HepG2 (cell line): ENCODE measurements at regions not wholly inside any gene's neighbourhood (a gene's known extent, or its start where the extent isn't known, plus 50 kb on each side); places are given as distances from the start of the nearest gene placed in this dataset.

Experiments used
- ATAC-seq: fragments of 200-7000 bp; cut with Tn5 transposase; 3 replicates; pipeline ENCODE4 v1.9.1; 2020; ENCODE audit warnings: mild to moderate bottlenecking, moderate library complexity
- BruUV-seq: library from RNA; stranded (reverse); fragments of 400-500 nt; replicated peaks from 2 replicates; lab custom pipeline; 2021; lab: Mats Ljungman, UMichigan
- CTCF ChIA-PET: fragments of 300-600 bp; formaldehyde crosslinking; extraction: SDS; loops from one replicate; lab custom pipeline; 2021; ENCODE audit warnings: low total read pairs, inconsistent platforms, low intra/inter-chr PET ratio; lab: Yijun Ruan, JAX
- POLR2A ChIA-PET: fragments of 350-600 bp; sonication (Branson Sonifier 250); formaldehyde crosslinking; loops from one replicate; lab custom pipeline; 2020; ENCODE audit warnings: antibody characterized with exemption, inconsistent platforms; lab: Yijun Ruan, JAX
- DNase-seq: peaks from one replicate; pipeline ENCODE4 v3.0.0-alpha.2; 2015; ENCODE audit warnings: low spot score
- FAIRE-seq: peaks from 3 replicates; lab custom pipeline; 2011; peaks lifted over from hg19 to GRCh38; lab: Jason Lieb, UNC
- H2AFZ ChIP-seq: one replicate; pipeline ENCODE4 v1.6.1; 2011; ENCODE audit warnings: low read length, inconsistent platforms
- H3K27ac ChIP-seq: fragments of 300-600 bp; 3 replicates; pipeline ENCODE4 v1.8.0; 2011; ENCODE audit warnings: mixed run types, mild to moderate bottlenecking, mixed read lengths, low read length, inconsistent platforms; ENCODE audit not compliant: insufficient read depth; ENCODE audit errors: extremely low read length
- H3K27me3 ChIP-seq, 2 experiments: fragments of 200-600 bp in 1 of 2; 2 replicates in 1 of 2; 3 replicates in 1 of 2; pipeline versions ENCODE4 v1.6.0 to v1.8.0; 2011; ENCODE audit warnings: low read length in 2 of 2, mild to moderate bottlenecking in 2 of 2, moderate library complexity in 2 of 2, inconsistent platforms in 1 of 2; ENCODE audit not compliant: insufficient read depth in 2 of 2, control insufficient read depth in 1 of 2
- H3K36me3 ChIP-seq, 2 experiments: fragments of 200-600 bp in 1 of 2; replicated peaks in 1 of 2; 2 replicates in 1 of 2; 3 replicates in 1 of 2; pipeline versions ENCODE4 v1.5.1 to v1.8.0; 2011; ENCODE audit warnings: low read length in 2 of 2, inconsistent platforms in 1 of 2; ENCODE audit not compliant: insufficient read depth in 2 of 2, control insufficient read depth in 1 of 2
- H3K4me1 ChIP-seq: 2 replicates; pipeline ENCODE4 v1.5.1; 2012; ENCODE audit warnings: low read length, inconsistent platforms; ENCODE audit not compliant: insufficient read depth
- H3K4me2 ChIP-seq: 2 replicates; pipeline ENCODE4 v1.6.0; 2011; ENCODE audit warnings: low read depth, low read length, inconsistent platforms
- H3K4me3 ChIP-seq, 3 experiments: fragments of 200-600 bp in 1 of 3; sonication (generic), shearing (Covaris generic) in 1 of 3; replicated peaks in 1 of 3; 2 replicates each; pipeline ENCODE4 v1.5.1; 2011 to 2016; ENCODE audit warnings: low read length in 3 of 3, inconsistent platforms in 2 of 3, low read depth in 2 of 3, mild to moderate bottlenecking in 2 of 3, control low read depth in 1 of 3, mixed read lengths in 1 of 3; ENCODE audit not compliant: insufficient read depth in 1 of 3
- H3K79me2 ChIP-seq: one replicate; pipeline ENCODE4 v1.6.1; 2011; ENCODE audit warnings: low read length, inconsistent platforms; ENCODE audit not compliant: insufficient read depth
- H3K9ac ChIP-seq: 2 replicates; pipeline ENCODE4 v1.6.0; 2011; ENCODE audit warnings: mild to moderate bottlenecking, low read depth, low read length, inconsistent platforms; ENCODE audit not compliant: insufficient read depth
- H3K9me3 ChIP-seq: 2 replicates; pipeline ENCODE4 v1.5.1; 2012; ENCODE audit warnings: mild to moderate bottlenecking, low read length
- H4K20me1 ChIP-seq: 2 replicates; pipeline ENCODE4 v1.6.0; 2011; ENCODE audit warnings: inconsistent platforms, mild to moderate bottlenecking, low read length, moderate library complexity; ENCODE audit not compliant: insufficient read depth
- HCFC1 ChIP-seq: fragments of 150-350 bp; IDR thresholded peaks from 2 replicates; pipeline ENCODE4 v1.6.1; 2014; ENCODE audit warnings: low read depth, low read length
- HDAC1 ChIP-seq: sonication (generic); formaldehyde crosslinking; IDR thresholded peaks from 2 replicates; pipeline ENCODE4 v1.5.1; 2020; ENCODE audit warnings: mild to moderate bottlenecking, missing genetic modification reagents
- NONO ChIP-seq, 2 experiments: fragments of 450-650 bp in 1 of 2; sonication (generic) in 1 of 2; formaldehyde crosslinking in 1 of 2; IDR thresholded peaks in 1 of 2; conservative IDR thresholded peaks in 1 of 2; 2 replicates each; pipeline versions ENCODE4 v1.6.1 to v1.8.0; 2017 to 2022; ENCODE audit warnings: mild to moderate bottlenecking in 1 of 2, missing genetic modification reagents in 1 of 2, moderate library complexity in 1 of 2
- RAD21 ChIP-seq: fragments of 450-650 bp; formaldehyde crosslinking; IDR thresholded peaks from 2 replicates; pipeline ENCODE4 v1.5.0; 2020; ENCODE audit warnings: mild to moderate bottlenecking
- SMAD9 ChIP-seq: sonication (generic); formaldehyde crosslinking; IDR thresholded peaks from 2 replicates; pipeline ENCODE4 v1.5.1; 2020; ENCODE audit warnings: mild to moderate bottlenecking, missing genetic modification reagents
- TEAD2 ChIP-seq: sonication (generic); formaldehyde crosslinking; IDR thresholded peaks from 2 replicates; pipeline ENCODE4 v1.9.0; 2021; ENCODE audit warnings: missing genetic modification reagents
- ZBTB7B ChIP-seq: sonication (generic); formaldehyde crosslinking; IDR thresholded peaks from 2 replicates; pipeline ENCODE4 v1.4.0; 2020; ENCODE audit warnings: missing genetic modification reagents
- ZC3H13 ChIP-seq: sonication (generic); formaldehyde crosslinking; IDR thresholded peaks from 2 replicates; pipeline ENCODE4 v1.8.1; 2023; ENCODE audit warnings: mild to moderate bottlenecking, missing genetic modification reagents, moderate library complexity
- ZNF24 ChIP-seq: fragments of 450-650 bp; IDR thresholded peaks from 2 replicates; pipeline ENCODE4 v1.6.1; 2017; ENCODE audit warnings: antibody characterized with exemption, mild to moderate bottlenecking
- ZNF564 ChIP-seq: sonication (generic); formaldehyde crosslinking; IDR thresholded peaks from 2 replicates; pipeline ENCODE4 v1.8.1; 2023; ENCODE audit warnings: mild to moderate bottlenecking, missing genetic modification reagents
- WGBS: methylation state at CpG from one replicate; pipeline ENCODE4 v1.1.6; 2017; ENCODE audit warnings: low lambda C conversion rate; 5-methylcytosine and 5-hydroxymethylcytosine counted together
- in situ Hi-C: cut with HindIII; loops from 2 replicates; pipeline ENCODE4 v1.10.0; 2017; ENCODE audit warnings: low pct_unique_long_range_greater_than_20kb; ENCODE audit not compliant: extremely low pct_ligation_motif_present
- intact Hi-C: fragments of 100-400 bp; cut with micrococcal nuclease; formaldehyde crosslinking; loops from one replicate; pipeline ENCODE4 v1.10.0; 2022; ENCODE audit not compliant: unreplicated experiment
- TF ChIP-seq, protein P1 (sequence below): sonication (generic); formaldehyde crosslinking; IDR thresholded peaks from 2 replicates; pipeline ENCODE4 v1.5.0; 2020; ENCODE audit warnings: missing genetic modification reagents
- TF ChIP-seq, protein P2 (sequence below): sonication (generic); formaldehyde crosslinking; IDR thresholded peaks from 2 replicates; pipeline ENCODE4 v1.5.0; 2020; ENCODE audit warnings: missing genetic modification reagents
- TF ChIP-seq, protein P3 (sequence below): sonication (generic); formaldehyde crosslinking; IDR thresholded peaks from 2 replicates; pipeline ENCODE4 v1.8.0; 2022; ENCODE audit warnings: mild to moderate bottlenecking, missing genetic modification reagents, moderate library complexity
- TF ChIP-seq, protein P4 (sequence below): sonication (generic); formaldehyde crosslinking; IDR thresholded peaks from 2 replicates; pipeline ENCODE4 v1.4.0; 2020; ENCODE audit warnings: missing genetic modification reagents, borderline replicate concordance

- no TSS peak for BruUV-seq
- FAIRE-seq, result no peak
- TF ChIP-seq RAD21 (CRISPR knock-in tag) (no peak), ZNF564 (CRISPR knock-in tag) (peak; percentile 100)
- TF ChIP-seq, all 625 proteins: peak for 1
- DNase-seq, result no peak
- Histone ChIP-seq H2AFZ (no peak overlapping the region), H3K4me2 (no peak overlapping the region), H3K9me3 (peaks cover 11% of the 10 kb centered on the region; the same call in 1 of the 2 replicates), H3K79me2 (no peaks in the 10 kb centered on the region), H4K20me1 (no peaks in the 10 kb centered on the region), H3K36me3 (no peaks in the 10 kb centered on the region), H3K27me3 (no peaks in the 10 kb centered on the region), H3K9ac (no peak overlapping the region), H3K27ac (no peak overlapping the region), H3K4me3 (no peak overlapping the region), H3K4me1 (peaks cover 47% of the 10 kb centered on the region)
- CTCF ChIA-PET, result no interaction called here
- POLR2A ChIA-PET, result no interaction called here
- intact Hi-C loops (loop anchor here (1.0 kb wide), 1 partner anchor 35 kb away; no protein-coding TSS in a partner anchor), in situ Hi-C loops (no loop called here)
- no peak for ATAC-seq
These were observed 732.9 kb upstream of the TBX3 start for GRCh38 chr12:115416869-115417268.

GRCh38 chr12:115413626-115414025 is 729.7 kb upstream of the TBX3 start:
- ChIA-PET CTCF (no interaction called here), POLR2A (no interaction called here)
- no peak overlapping the region for H3K27ac ChIP-seq
- ATAC-seq, result no peak
- H3K27me3 ChIP-seq, result no peaks in the 10 kb centered on the region
- no peak overlapping the region for H3K9ac ChIP-seq
- no peaks in the 10 kb centered on the region for H3K36me3 ChIP-seq
- no peak overlapping the region for H3K4me3 ChIP-seq
- peaks cover 15% of the 10 kb centered on the region for H3K4me1 ChIP-seq
- 76% methylated on average over 3 of the region's 3 CpGs for WGBS
- intact Hi-C loops, result no loop called here
- in situ Hi-C loops, result no loop called here
- no peak for FAIRE-seq
- H4K20me1 ChIP-seq, result no peaks in the 10 kb centered on the region
- BruUV-seq, result no TSS peak
- H3K79me2 ChIP-seq, result no peaks in the 10 kb centered on the region
- H3K4me2 ChIP-seq, result no peak overlapping the region
- no peak for DNase-seq
- peaks cover 11% of the 10 kb centered on the region; the same call in 1 of the 2 replicates for H3K9me3 ChIP-seq
- no peak overlapping the region for H2AFZ ChIP-seq
- TF ChIP-seq, protein P1, sequence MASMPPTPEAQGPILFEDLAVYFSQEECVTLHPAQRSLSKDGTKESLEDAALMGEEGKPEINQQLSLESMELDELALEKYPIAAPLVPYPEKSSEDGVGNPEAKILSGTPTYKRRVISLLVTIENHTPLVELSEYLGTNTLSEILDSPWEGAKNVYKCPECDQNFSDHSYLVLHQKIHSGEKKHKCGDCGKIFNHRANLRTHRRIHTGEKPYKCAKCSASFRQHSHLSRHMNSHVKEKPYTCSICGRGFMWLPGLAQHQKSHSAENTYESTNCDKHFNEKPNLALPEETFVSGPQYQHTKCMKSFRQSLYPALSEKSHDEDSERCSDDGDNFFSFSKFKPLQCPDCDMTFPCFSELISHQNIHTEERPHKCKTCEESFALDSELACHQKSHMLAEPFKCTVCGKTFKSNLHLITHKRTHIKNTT (CRISPR knock-in tag), result no peak
- TF ChIP-seq HDAC1 (CRISPR knock-in tag) (no peak), SMAD9 (CRISPR knock-in tag) (no peak), ZC3H13 (CRISPR knock-in tag) (no peak), HCFC1 (no peak), ZBTB7B (CRISPR knock-in tag) (no peak), TEAD2 (CRISPR knock-in tag) (no peak), ZNF24 (no peak), NONO (IDR thresholded peaks at IDR 0.05) (no peak), NONO (CRISPR knock-in tag; conservative IDR thresholded peaks at IDR 0.05) (no peak)
- TF ChIP-seq, protein P2, sequence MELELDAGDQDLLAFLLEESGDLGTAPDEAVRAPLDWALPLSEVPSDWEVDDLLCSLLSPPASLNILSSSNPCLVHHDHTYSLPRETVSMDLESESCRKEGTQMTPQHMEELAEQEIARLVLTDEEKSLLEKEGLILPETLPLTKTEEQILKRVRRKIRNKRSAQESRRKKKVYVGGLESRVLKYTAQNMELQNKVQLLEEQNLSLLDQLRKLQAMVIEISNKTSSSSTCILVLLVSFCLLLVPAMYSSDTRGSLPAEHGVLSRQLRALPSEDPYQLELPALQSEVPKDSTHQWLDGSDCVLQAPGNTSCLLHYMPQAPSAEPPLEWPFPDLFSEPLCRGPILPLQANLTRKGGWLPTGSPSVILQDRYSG (CRISPR knock-in tag), result no peak
- TF ChIP-seq, protein P3, sequence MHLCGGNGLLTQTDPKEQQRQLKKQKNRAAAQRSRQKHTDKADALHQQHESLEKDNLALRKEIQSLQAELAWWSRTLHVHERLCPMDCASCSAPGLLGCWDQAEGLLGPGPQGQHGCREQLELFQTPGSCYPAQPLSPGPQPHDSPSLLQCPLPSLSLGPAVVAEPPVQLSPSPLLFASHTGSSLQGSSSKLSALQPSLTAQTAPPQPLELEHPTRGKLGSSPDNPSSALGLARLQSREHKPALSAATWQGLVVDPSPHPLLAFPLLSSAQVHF (CRISPR knock-in tag), result no peak
- TF ChIP-seq, protein P4, sequence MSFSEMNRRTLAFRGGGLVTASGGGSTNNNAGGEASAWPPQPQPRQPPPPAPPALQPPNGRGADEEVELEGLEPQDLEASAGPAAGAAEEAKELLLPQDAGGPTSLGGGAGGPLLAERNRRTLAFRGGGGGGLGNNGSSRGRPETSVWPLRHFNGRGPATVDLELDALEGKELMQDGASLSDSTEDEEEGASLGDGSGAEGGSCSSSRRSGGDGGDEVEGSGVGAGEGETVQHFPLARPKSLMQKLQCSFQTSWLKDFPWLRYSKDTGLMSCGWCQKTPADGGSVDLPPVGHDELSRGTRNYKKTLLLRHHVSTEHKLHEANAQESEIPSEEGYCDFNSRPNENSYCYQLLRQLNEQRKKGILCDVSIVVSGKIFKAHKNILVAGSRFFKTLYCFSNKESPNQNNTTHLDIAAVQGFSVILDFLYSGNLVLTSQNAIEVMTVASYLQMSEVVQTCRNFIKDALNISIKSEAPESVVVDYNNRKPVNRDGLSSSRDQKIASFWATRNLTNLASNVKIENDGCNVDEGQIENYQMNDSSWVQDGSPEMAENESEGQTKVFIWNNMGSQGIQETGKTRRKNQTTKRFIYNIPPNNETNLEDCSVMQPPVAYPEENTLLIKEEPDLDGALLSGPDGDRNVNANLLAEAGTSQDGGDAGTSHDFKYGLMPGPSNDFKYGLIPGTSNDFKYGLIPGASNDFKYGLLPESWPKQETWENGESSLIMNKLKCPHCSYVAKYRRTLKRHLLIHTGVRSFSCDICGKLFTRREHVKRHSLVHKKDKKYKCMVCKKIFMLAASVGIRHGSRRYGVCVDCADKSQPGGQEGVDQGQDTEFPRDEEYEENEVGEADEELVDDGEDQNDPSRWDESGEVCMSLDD, result no peak
- TF ChIP-seq, all 625 proteins: peak for 0
